ENCODE measurements at regions not wholly inside any gene's neighbourhood (a gene's known extent, or its start where the extent isn't known, plus 50 kb on each side); places are given as distances from the start of the nearest gene placed in this dataset.

GRCh38 chr5:155884041-155884440 is 442.9 kb upstream of the SGCD start:
- no peak for TF ChIP-seq CTCF (IDR thresholded peaks at IDR 0.05; ENCODE audit: low read length)
- no peak for TF ChIP-seq EZH2 (optimal IDR thresholded peaks at IDR 0.05; ENCODE audit: low read depth, low read length)

All from MM.1S (cell line).